Esophagus squamous epithelium (tissue), 5 donors: ENCODE measurements at regions not wholly inside any gene's neighbourhood (a gene's known extent, or its start where the extent isn't known, plus 50 kb on each side); places are given as distances from the start of the nearest gene placed in this dataset.
"Not testable (repeated sequence)": the region's sequence is repeated elsewhere in the genome, so short reads cannot be mapped to it uniquely, and the experiment has no call there.

Experiments
- DNase-seq: peaks from one replicate; lab custom pipeline; 2025; lab: John Stamatoyannopoulos, UW
- H3K27ac ChIP-seq, 4 donors: fragments of 200-600 bp; sonication (generic); one replicate each; pipeline ENCODE4 v1.5.1; 2016 to 2019; ENCODE audit warnings: mild to moderate bottlenecking in 1 of 4
- H3K27me3 ChIP-seq, 4 donors: fragments of 200-600 bp; sonication (generic); 1 replicate in 3 of 4; 2 replicates in 1 of 4; pipeline versions ENCODE4 v1.5.1 to v1.6.0; 2017 to 2021; ENCODE audit warnings: antibody characterized with exemption in 1 of 4
- H3K36me3 ChIP-seq, 3 donors: fragments of 200-600 bp; sonication (generic); one replicate each; pipeline ENCODE4 v1.5.1; 2016 to 2019
- H3K4me1 ChIP-seq, 3 donors: fragments of 200-600 bp; sonication (generic); one replicate each; pipeline ENCODE4 v1.5.1; 2017 to 2019
- H3K4me3 ChIP-seq, 4 donors: fragments of 200-600 bp; sonication (generic); 1 replicate in 3 of 4; 2 replicates in 1 of 4; pipeline ENCODE4 v1.5.1; 2016 to 2019; ENCODE audit warnings: mild to moderate bottlenecking in 2 of 4, moderate library complexity in 1 of 4
- H3K9me3 ChIP-seq, 3 donors: fragments of 200-600 bp; sonication (generic); one replicate each; pipeline ENCODE4 v1.5.1; 2016 to 2019
- POLR2A ChIP-seq, 4 donors: fragments of 450-650 bp; IDR thresholded peaks; one replicate each; pipeline ENCODE4 v1.6.1; 2017; ENCODE audit warnings: antibody characterized with exemption in 4 of 4, mild to moderate bottlenecking in 4 of 4, moderate library complexity in 3 of 4
- WGBS, 2 donors: methylation state at CpG; one replicate each; pipeline ENCODE4 v1.1.5; 2018; 5-methylcytosine and 5-hydroxymethylcytosine counted together
- intact Hi-C: fragments of 100-400 bp; cut with DNase I; formaldehyde crosslinking; loops from one replicate; pipeline ENCODE4 v1.15.0; 2022
- TF ChIP-seq, protein P1 (sequence below), 6 experiments: fragments of 450-650 bp in 4 of 6; fragments of 200-600 bp in 2 of 6; sonication (generic) in 2 of 6; IDR thresholded peaks; one replicate each; pipeline ENCODE4 v1.5.1; 2016 to 2019; ENCODE audit warnings: antibody characterized with exemption in 6 of 6, mild to moderate bottlenecking in 4 of 6, moderate library complexity in 4 of 6
- donor health status: DM: yes; HTN: yes; CAD: no.

DNA sequence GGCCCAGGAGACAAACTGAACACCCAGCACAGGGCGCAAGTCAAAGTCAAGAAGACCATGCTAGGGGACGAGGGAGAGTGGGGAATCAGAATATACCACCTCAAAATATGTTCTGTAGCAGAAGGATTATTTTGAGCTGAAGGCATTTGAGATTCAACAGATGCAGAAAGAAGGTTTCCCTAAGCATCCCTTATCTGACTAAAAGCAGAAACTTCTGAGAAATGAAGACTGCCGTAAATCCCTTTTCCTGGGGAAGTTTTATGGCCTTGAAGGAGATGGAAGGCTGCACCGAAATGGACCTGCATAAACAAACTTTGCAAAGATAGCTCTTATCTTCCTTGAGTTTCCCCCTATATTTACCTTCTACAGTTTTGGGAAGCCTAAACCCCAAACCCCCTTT lies 72.8 kb downstream of the PTTG1 start:
- TF ChIP-seq, protein P1, sequence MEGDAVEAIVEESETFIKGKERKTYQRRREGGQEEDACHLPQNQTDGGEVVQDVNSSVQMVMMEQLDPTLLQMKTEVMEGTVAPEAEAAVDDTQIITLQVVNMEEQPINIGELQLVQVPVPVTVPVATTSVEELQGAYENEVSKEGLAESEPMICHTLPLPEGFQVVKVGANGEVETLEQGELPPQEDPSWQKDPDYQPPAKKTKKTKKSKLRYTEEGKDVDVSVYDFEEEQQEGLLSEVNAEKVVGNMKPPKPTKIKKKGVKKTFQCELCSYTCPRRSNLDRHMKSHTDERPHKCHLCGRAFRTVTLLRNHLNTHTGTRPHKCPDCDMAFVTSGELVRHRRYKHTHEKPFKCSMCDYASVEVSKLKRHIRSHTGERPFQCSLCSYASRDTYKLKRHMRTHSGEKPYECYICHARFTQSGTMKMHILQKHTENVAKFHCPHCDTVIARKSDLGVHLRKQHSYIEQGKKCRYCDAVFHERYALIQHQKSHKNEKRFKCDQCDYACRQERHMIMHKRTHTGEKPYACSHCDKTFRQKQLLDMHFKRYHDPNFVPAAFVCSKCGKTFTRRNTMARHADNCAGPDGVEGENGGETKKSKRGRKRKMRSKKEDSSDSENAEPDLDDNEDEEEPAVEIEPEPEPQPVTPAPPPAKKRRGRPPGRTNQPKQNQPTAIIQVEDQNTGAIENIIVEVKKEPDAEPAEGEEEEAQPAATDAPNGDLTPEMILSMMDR (IDR thresholded peaks at IDR 0.05) = no peak
- no peak for TF ChIP-seq POLR2A (IDR thresholded peaks at IDR 0.05)
- DNase-seq = no peak
- no peaks in the 10 kb centered on the region for H3K27me3 ChIP-seq
- no peaks in the 10 kb centered on the region for H3K36me3 ChIP-seq
- H3K9me3 ChIP-seq = no peaks in the 10 kb centered on the region
- WGBS, 2 donors = 79 to 84% methylated on average over 4 of the region's 4 CpGs
- no peak overlapping the region for H3K4me3 ChIP-seq
- H3K4me1 ChIP-seq = no peaks in the 10 kb centered on the region
- no peak overlapping the region for H3K27ac ChIP-seq
- intact Hi-C loops = no loop called here

DNA sequence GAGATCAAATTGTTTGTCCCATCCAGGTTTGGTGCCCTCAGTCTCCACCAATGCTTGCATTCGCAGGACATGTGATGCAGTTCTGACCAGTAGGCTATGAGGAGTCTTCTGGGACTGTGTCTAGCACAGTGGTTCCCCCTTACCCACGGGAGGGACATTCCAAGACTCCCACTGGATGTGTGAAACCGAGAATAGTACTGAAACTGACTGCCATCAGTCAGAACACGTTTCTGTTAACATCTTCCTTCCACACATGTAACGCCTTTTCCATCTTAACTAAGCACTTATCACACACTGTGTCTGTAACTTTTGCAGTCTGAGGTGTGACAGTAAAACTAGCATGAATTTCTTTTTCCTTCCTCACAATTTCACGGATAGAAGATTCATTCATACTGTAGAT lies 74.7 kb downstream of the PTTG1 start:
- DNase-seq = no peak
- WGBS, 2 donors = 70 to 81% methylated on average over 6 of the region's 6 CpGs
- Histone ChIP-seq H3K4me3 (no peak overlapping the region), H3K27ac (no peak overlapping the region), H3K4me1 (no peaks in the 10 kb centered on the region), H3K36me3 (no peaks in the 10 kb centered on the region), H3K9me3 (no peaks in the 10 kb centered on the region), H3K27me3 (no peaks in the 10 kb centered on the region)
- intact Hi-C loops = no loop called here
- TF ChIP-seq, protein P1 (IDR thresholded peaks at IDR 0.05) = no peak
- no peak for TF ChIP-seq POLR2A (IDR thresholded peaks at IDR 0.05)

GRCh38 chr5:160496784-160497183 lies 75.1 kb downstream of the PTTG1 start:
- TF ChIP-seq POLR2A (IDR thresholded peaks at IDR 0.05) = no peak
- TF ChIP-seq, protein P1 (IDR thresholded peaks at IDR 0.05) = no peak
- H3K4me3 ChIP-seq = no peak overlapping the region
- no peak for DNase-seq

DNA sequence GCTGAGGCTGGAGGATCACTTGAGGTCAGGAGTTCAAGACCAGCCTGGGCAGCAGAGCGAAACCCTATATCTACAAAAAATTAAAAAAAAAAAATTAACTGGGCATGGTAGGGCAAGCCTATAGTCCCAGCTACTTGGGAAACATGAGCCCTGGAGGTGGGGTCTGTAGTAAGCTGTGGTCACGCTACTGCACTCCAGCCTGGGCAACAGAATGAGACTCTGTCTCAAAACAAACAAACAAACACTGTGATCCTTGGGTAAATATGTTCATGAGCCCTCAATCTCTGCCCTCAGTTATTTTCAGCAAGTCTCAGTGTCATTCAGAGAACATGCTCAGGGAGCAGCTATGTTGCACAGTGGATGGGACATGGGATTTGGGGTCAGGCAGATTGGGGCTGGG lies 76.2 kb downstream of the PTTG1 start:
- Histone ChIP-seq H3K27ac (no peak overlapping the region), H3K4me1 (no peaks in the 10 kb centered on the region), H3K27me3 (no peaks in the 10 kb centered on the region), H3K36me3 (no peaks in the 10 kb centered on the region), H3K9me3 (no peaks in the 10 kb centered on the region), H3K4me3 (no peak overlapping the region)
- no peak for TF ChIP-seq POLR2A (IDR thresholded peaks at IDR 0.05)
- TF ChIP-seq, protein P1 (IDR thresholded peaks at IDR 0.05) = no peak
- 89 to 92% methylated on average over 2 of the region's 2 CpGs for WGBS, 2 donors
- intact Hi-C loops = no loop called here
- DNase-seq = no peak

More at GRCh38 chr5:160496784-160497183, 75.1 kb downstream of the PTTG1 start:
- 90 to 94% methylated on average over 5 of the region's 5 CpGs for WGBS, 2 donors
- no peaks in the 10 kb centered on the region for H3K27me3 ChIP-seq
- H3K27ac ChIP-seq = no peak overlapping the region
- H3K36me3 ChIP-seq = no peaks in the 10 kb centered on the region
- intact Hi-C loops = no loop called here
- no peaks in the 10 kb centered on the region for H3K4me1 ChIP-seq
- H3K9me3 ChIP-seq = no peaks in the 10 kb centered on the region

GRCh38 chr5:160498441-160499043 lies 76.9 kb downstream of the PTTG1 start:
- DNase-seq, H3K27ac ChIP-seq, H3K9me3 ChIP-seq, H3K4me1 ChIP-seq, H3K36me3 ChIP-seq, H3K4me3 ChIP-seq, intact Hi-C loops, H3K27me3 ChIP-seq: not testable (repeated sequence)
- 93 to 95% methylated on average over 16 to 18 of the region's 21 CpGs for WGBS, 2 donors
